SKM-1 (cell line): ENCODE measurements at regions not wholly inside any gene's neighbourhood (a gene's known extent, or its start where the extent isn't known, plus 50 kb on each side); places are given as distances from the start of the nearest gene placed in this dataset.
"Not testable (repeated sequence)": the region's sequence is repeated elsewhere in the genome, so short reads cannot be mapped to it uniquely, and the experiment has no call there.

Experiments
- DNase-seq: peaks from one replicate; lab custom pipeline; 2025; ENCODE audit not compliant: unreplicated experiment; lab: John Stamatoyannopoulos, UW

- DNase-seq, result not testable (repeated sequence)
Observed at GRCh38 chr1:148279002-148279542, 127.0 kb upstream of the NBPF11 start.

GRCh38 chr1:148277865-148278279 lies 125.8 kb upstream of the NBPF11 start:
- DNase-seq, result not testable (repeated sequence)

DNA sequence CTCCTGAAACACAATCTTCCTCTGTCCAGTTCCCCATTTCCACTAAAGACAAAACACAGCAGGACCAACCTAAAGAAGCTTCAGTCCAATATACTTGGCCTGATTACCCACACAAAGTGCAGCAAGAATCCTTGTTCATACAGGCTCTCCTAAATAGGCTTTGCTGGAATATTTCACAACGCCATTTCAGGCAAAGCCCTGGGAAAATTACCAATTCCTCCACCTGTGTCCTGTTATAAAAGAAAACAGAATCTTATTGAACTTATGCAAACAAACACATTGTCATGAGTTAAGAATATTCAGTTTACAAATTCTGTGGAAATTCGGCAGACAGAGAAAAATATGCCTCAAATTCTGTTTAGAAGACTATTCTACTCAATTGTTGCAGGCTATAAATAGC lies 115.0 kb upstream of the NBPF11 start:
- DNase-seq, result not testable (repeated sequence)

DNA sequence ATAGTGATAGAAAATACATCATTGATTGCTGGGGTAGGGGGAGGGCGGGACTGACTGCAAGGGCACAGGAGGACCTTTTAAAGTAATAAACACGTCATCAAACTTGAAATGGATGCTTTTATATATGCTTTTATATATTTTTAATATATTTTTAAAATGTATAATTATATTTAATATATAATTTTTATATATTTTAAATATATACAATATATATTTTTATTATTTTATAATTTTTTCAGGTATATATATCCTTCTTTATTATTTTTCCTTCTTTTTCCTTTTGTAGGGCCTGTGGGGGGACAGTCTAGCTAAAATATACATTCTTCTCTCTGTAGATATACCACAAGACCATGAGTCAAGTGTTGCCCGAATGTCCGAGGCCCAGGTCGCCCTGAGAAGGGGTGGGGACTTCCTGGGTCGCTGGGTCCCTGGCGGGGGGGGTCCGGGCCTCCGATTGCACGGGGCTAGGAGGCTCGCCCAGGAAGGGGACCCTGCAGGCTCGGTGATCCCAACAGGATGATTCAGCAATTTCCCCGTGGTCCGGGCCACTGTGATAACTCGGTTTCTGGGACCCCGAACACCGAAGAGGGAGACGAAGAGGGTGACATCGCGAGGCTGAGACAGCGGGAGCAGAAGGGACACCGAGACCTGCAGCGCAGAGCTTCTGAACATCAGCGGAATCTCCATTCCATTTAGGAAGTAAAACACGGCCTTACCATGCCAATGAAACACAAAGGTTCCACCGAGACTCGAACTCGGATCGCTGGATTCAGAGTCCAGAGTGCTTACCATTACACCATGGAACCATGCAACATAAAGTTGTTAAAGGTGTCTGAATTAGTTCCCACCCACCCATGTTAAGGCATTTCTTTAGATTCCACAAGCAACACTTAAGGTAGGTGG lies 112.5 kb upstream of the NBPF11 start:
- no peak for DNase-seq

- DNase-seq, result no peak
Observed at GRCh38 chr1:148263906-148264255, 111.8 kb upstream of the NBPF11 start.

DNA sequence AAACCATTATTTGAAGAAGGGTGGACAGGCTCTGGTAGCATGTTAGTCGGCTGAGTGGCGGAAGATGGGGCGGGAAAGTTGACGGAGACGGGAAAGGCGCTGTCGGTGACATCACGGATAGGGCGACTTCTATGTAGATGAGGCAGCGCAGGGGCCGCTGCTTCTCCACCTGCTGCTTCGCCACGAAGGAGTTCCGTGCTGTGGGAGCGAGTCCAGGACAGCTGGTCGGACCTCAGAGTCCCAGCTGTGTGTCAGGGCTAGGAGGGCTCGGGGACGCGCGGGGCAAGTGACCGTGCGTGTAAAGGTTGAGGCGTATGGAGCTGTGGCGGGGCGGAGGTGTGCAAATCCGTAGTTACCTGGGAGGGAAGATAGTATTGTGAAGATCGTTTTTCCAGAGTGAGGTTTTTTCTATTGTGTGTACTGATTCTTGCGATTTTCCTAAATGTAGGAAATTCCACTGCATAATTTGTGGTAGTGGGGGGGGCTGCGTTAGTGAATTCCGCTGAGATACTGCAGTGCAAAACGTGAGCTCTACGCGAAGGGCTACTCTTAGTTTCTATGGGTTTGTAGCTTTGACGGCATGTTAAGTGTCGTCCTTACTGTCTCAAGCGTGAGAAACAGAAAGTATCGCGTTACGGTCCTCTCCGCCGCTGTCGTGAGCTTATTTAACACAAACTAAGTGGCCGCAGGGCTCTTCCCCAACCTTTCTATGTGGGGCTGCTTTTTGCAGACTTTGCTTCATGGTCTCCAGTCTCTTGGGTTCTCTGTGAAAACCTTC lies 111.2 kb upstream of the NBPF11 start:
- DNase-seq, result no peak

GRCh38 chr1:148261684-148262083 lies 109.6 kb upstream of the NBPF11 start:
- DNase-seq, result not testable (repeated sequence)

- DNase-seq, result not testable (repeated sequence)
Observed at GRCh38 chr1:148257886-148258285, 105.8 kb upstream of the NBPF11 start.

DNA sequence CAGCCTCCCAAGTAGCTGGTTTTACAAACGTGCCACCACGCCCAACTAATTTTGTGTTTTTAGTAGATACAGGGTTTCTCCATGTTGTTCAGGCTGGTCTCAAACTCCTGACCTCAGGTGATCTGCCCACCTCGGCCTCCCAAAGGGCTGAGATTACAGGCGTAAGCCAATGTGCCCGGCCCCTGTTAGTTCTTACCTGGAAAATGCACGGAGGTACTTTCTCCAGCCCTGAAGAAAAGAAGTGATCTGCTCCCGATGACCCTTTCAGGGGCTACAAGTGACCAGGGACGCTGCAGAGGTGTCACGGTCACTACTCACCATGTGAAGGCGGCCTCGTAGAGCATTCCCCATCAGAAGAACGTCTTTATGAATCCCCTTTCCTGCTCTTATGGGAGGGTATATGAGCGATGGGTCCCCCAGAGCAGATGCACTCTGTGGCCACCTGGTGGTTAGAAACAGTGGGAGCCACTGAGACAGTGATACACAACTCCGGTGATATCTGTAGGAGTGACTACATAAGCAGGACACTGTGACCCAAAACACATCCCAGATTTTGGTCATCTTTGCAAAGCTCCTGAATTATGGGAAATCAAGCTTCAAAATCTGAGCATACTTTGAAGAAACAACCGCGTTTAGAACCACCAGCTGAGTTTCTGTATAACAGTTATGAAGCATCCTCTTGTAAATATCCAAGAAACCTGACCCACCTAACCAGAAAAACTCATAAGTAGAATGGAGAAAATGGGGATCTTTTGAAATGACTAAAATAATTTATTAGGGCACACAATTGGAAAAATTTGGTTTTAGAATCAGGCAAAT lies 102.7 kb upstream of the NBPF11 start:
- DNase-seq, result not testable (repeated sequence)

DNA sequence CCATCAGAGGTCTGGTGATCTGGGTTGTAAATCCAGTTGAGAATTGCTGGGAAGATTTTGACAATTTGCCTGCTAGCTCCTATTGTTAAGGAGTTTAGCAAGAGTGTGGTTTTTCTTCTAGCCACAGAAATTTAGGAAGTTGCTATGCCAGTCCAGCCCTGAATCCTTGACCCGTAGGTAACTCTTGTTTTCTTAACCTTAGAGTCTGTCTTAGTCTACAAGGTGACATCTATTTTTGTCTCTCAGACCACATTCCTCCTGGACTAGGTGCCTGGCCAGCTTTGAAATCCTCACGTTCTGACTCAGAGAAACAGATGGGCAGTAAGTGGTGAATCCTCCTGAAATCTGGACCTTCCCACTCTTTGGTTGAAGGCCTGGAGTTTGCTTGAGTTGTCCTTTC lies 101.7 kb upstream of the NBPF11 start:
- not testable (repeated sequence) for DNase-seq

- DNase-seq, result not testable (repeated sequence)
Observed at GRCh38 chr1:148248798-148249197, 96.7 kb upstream of the NBPF11 start.

DNA sequence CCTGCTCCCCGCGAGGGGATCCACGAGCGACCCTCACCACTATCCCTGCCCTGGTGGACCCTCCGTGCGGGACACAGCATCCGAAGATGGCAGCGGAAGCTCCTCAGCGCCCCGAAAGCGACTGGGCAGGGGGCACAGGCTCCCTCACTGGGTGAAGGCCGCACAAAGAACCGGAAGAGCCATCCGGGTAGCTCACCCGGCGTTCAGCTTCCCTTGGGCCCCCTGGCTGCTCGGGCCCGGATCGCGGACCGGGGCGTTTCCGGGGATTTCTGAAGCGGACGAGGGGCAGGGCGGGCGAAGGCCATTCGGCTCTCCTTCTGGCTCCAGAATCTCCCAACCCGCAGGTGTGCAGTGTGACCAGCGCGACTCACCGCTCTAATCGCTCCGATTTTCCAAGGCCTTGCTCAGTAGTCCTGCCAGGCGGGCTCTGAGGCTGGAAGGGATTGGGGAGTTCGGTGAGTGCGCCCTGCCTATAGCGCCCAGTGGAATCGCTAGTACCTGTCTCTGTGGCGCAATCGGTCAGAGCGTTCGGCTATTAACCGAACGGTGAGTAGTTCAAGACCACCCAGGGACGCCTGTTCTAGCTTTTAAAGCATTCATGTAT lies 94.3 kb upstream of the NBPF11 start:
- not testable (repeated sequence) for DNase-seq

DNA sequence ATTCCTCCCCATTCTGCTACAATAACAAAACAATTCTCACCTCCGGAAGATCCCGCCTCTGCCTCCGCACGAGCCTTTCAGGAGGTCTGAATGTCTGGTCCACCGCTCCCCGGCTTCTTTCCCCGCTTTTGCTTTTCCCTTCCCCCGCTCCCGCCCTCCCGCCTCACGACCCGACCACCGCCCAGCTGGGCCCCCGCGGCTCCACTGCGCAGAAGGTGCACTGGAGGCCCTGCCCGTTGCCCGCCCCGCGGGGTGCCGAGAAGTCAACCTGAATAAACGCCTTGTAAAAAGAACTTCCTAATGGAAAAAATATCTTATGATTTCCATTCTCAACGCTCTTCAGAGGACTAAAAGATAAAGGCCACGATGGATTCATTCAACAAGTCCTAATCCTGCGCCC lies 93.8 kb upstream of the NBPF11 start:
- DNase-seq, result not testable (repeated sequence)

DNA sequence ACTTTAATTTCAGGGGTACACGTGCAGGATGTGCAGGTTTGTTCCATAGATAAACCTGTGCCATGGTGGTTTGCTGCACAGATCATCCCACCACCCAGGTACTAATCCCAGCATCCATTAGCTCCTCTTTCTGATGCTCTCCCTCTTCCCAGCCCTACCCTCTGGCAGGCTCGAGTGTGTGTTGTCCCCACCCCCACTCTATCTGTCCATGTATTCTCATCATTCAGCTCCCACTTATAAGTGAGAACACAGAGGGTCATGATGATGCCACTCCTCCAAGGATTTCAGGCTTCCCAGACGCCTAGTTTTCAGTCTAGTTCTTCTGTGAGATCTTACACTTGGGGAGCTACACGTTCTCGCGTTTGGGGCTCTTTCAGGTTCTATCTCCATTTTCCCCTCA lies 93.4 kb upstream of the NBPF11 start:
- not testable (repeated sequence) for DNase-seq

GRCh38 chr1:148233250-148233649 lies 81.2 kb upstream of the NBPF11 start:
- DNase-seq, result not testable (repeated sequence)

- not testable (repeated sequence) for DNase-seq
Observed at GRCh38 chr1:148228846-148229245, 76.8 kb upstream of the NBPF11 start.

DNA sequence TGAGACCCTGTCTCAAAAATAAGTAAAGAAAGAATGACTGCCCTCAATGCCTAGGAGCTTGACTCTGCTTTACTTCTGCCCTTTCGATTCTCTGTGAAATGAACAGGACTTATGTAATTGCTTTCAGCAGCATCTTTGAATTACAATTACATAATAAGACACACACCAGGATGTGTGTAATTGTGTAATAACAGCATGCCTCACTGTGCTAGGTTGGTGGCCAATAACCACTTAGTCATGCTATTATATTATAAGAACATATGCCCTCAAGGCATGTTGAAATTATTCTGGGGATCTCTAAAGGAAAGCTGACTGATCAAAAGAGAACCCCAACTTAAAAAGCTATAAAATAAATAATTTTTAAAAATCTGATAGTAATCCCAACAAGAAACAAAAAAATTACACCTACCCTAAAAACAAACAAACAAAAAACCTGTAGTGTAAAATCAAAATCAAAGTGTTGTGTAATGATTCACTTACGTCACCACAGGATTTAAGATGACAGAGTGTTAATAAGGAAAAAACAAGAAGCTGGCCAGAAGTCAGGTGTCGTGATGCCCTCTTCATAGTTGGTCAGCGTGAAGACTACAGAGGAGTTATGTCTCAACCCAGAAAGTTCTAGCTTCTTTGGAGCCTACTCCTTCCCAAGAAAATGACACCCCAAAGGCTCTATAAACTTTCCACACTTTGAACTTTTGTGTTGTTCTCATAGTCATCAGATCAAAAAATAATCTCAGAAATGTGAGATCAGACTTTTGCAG lies 70.5 kb upstream of the NBPF11 start:
- DNase-seq, result not testable (repeated sequence)

GRCh38 chr1:148221593-148221992 lies 69.5 kb upstream of the NBPF11 start:
- DNase-seq, result not testable (repeated sequence)

- DNase-seq, result not testable (repeated sequence)
Observed at GRCh38 chr1:148219229-148219628, 67.1 kb upstream of the NBPF11 start.

GRCh38 chr1:148211191-148211590 lies 59.1 kb upstream of the NBPF11 start:
- DNase-seq, result not testable (repeated sequence)
